HK-2 (cell line): ENCODE measurements at regions not wholly inside any gene's neighbourhood (a gene's known extent, or its start where the extent isn't known, plus 50 kb on each side); places are given as distances from the start of the nearest gene placed in this dataset.
"Not testable (repeated sequence)": the region's sequence is repeated elsewhere in the genome, so short reads cannot be mapped to it uniquely, and the experiment has no call there.

Source experiments
- DNase-seq: peaks from one replicate; pipeline ENCODE4 v3.0.0-alpha.2; 2018; ENCODE audit not compliant: unreplicated experiment

DNA sequence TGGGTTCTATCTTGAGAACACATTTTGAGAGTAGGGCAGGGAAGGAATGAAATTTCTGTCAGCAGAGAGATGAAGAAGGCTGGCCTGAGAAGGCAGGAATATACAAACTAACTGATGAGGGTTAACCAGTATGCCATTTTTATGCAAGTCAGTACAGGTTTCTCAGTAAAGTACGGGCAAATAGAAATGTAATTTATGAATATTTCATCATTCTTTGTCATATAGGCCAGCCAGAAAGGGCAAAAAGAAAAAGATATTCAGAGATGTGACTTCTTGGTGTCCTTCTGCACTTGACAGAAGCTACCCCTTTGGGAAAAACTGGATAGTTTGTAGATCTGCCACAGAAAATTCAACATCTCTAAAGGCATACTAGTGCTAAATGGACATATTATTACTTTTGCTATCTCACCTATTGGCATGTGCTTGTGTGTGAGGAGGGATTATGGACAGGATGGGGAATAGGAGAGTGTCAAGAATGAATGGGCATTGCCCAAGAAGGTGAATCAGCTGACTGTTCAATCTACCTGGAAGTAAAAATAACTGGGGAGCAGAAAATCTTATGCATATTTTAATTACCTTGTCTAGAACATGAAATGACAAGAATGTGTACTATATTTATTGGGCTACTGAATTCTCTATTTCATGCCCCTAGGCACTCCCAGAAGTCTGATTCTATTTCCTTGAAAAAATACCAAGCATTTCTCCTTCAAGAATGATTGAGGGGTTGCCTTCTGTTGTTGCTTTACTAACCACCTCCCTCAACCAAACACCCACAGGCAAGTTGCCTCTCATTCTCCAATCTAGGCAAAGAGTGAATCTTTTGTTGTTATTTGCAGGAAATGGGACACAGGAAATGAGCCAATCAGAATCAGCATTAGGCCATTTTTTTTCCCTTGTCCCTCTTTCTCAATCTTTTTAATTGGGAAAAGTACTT lies 175.1 kb upstream of the SLC38A2 start:
- DNase-seq = no peak

DNA sequence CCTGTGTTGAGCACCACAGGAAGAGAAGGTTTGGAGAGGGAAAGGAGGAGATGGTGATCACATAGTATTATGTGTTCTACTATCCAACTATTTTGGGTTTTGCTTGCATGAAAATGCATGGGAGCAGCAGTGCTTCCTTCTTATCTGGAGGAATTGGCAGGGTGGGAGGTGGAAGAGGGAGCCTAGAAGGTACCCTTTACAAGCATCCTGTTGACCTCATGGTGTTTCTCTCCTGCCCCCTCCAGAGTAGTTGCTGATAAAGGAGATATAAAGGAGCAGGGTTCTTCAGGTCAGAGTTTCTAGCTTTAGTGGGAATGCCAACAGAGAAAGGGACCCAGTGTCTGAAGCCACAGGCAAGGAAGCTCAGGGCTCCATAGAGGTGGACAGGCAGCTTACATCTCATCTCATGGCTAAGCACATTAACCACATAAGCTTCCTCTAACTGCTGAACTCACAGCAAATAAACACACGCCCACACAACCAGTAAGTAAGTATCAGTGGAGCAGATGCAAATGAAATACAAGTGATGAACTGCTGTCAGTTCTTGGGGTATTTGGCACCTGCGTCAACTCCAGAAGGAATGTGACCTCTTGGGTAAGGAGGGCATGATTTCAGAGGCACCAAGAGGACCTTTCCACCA lies 174.2 kb upstream of the SLC38A2 start:
- DNase-seq = no peak

GRCh38 chr12:46543378-46543795 lies 170.8 kb upstream of the SLC38A2 start:
- DNase-seq = not testable (repeated sequence)

DNA sequence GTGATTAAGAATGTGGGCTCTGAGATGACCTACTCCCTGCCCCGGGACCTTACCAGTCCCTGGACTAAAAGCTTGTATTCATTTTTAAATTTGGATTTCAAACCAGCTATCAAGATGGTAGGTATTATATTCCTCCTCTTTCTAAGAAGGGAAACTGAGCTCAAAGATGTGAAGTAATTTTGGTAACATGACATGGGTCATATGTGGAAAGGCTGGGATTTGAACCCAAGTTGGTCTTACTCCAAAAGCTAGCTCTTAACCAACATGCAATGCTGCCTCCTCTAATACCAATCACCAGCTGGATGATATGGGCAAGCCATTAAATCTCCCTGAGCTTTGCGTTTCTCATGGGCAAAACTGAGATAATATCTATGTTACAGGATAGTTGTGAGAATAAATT lies 166.4 kb upstream of the SLC38A2 start:
- no peak for DNase-seq

- no peak for DNase-seq
Observed at GRCh38 chr12:46537387-46537955, 164.9 kb upstream of the SLC38A2 start.

GRCh38 chr12:46536316-46536715 lies 163.7 kb upstream of the SLC38A2 start:
- not testable (repeated sequence) for DNase-seq

GRCh38 chr12:46535907-46536306 lies 163.3 kb upstream of the SLC38A2 start:
- no peak for DNase-seq

DNA sequence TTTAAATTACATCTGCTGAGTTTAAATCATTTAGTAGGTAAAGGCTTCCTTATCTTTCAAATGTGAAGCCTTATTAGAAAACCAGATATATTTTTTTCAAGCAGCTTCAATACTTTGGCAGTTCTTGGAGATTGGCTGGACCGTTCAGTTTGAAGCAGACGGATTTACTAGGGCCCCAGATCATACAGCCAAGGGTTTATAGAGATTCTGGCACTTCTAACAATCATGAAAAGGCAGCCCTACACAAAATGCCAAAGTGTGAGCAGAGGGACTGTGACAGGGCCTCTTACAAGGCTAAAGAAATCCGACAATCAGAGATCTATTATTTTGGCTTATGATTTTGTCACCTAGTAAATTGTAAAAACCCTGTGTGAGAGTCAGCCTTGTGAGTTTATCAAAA lies 162.8 kb upstream of the SLC38A2 start:
- DNase-seq = no peak

- DNase-seq = no peak
Observed at GRCh38 chr12:46534327-46534840, 161.8 kb upstream of the SLC38A2 start.

DNA sequence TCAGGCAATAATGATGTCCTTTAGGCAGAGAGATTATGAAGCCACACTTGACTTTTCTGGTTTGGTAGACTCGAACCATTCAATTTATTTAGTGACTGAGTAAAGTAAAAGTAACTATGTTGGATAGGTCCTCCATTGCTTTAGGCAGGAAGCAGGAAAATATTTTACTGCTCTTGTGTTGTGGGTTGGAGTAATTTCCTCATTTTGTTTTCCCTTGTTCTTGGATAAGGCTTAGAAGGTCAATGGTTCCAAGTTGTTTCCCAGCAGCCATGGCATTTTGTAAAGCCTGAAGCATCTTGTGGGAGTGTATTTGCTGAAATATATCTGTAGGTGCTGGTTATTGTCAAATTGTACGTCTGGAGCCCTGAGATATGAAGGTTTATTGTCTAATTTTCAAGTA lies 161.2 kb upstream of the SLC38A2 start:
- no peak for DNase-seq

DNA sequence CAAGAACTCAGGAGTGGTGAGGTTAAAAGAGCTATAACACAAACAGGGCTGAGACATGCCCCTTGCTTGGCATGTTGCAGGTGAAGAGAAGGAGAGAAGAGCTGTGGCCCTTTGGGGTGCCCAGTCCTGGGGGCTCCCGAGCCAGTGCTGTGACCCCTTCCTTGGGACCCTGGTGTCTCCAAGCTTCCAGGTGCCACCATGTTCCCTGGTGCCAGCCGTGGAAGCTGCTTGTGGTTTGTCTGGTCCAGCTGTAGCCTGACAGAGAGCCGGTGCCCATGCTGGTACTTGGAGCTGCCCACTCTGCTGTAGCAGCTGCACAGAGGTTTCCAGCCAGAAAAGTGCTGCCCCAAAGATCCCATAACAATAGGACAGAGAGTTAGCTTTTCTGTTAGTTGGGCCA lies 159.2 kb upstream of the SLC38A2 start:
- DNase-seq = no peak

DNA sequence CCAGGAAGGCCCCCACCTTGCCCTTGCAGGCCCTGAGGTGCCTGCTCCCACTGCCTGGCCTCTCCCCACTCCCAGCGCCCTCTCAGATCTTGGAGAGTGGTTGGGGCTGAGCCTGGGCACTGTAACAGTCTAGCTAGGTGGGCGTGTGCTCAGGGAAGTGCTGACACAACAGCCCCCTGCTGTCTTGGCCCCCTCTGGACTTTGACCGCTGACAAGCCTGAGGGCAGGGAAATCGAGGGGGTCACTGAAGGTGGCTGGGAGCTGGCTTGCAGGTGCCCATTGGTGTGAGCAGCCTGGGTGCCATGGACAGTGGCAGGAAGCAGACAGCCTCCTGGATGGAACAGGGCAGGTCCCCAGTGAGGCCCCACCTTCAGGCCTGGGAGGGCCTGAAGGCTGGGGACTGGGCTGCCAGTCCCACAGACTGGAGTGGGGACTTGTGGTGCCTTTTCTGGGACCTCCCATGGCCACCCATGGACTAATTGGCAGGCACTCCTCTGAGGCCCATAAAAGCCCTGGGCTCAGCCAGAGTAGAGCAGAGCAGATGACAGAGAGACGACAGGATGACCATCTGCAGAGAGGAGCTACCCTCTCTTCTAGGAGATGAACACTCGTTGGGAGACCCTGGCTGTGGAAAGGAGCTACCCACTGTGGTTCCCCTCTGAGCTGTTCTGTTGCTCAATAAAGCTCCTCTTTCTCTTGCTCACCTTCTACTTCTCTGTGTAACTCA lies 158.6 kb upstream of the SLC38A2 start:
- DNase-seq = no peak

- DNase-seq = no peak
Observed at GRCh38 chr12:46530373-46531056, 157.9 kb upstream of the SLC38A2 start.

- no peak for DNase-seq
Observed at GRCh38 chr12:46526233-46526632, 153.7 kb upstream of the SLC38A2 start.

DNA sequence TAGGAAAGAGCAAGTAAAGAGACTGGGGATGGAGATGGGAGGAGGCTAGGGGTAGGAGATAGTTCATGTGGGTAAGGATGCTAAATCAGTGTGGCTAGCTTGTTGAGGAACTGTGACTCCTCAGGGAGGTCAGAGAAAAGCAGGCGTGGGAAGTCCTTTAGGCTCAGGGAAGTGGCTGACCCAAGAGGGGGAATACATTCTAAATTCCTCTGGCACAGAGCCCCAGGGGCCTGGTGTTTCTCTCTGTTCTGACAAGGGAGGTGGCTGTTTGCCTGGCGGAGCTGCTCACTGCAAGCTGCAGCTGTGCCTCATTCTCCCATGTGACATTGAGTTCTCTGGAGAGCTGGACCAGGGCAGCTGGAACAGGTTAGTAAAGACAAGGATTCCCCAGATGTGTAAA lies 152.2 kb upstream of the SLC38A2 start:
- no peak for DNase-seq

DNA sequence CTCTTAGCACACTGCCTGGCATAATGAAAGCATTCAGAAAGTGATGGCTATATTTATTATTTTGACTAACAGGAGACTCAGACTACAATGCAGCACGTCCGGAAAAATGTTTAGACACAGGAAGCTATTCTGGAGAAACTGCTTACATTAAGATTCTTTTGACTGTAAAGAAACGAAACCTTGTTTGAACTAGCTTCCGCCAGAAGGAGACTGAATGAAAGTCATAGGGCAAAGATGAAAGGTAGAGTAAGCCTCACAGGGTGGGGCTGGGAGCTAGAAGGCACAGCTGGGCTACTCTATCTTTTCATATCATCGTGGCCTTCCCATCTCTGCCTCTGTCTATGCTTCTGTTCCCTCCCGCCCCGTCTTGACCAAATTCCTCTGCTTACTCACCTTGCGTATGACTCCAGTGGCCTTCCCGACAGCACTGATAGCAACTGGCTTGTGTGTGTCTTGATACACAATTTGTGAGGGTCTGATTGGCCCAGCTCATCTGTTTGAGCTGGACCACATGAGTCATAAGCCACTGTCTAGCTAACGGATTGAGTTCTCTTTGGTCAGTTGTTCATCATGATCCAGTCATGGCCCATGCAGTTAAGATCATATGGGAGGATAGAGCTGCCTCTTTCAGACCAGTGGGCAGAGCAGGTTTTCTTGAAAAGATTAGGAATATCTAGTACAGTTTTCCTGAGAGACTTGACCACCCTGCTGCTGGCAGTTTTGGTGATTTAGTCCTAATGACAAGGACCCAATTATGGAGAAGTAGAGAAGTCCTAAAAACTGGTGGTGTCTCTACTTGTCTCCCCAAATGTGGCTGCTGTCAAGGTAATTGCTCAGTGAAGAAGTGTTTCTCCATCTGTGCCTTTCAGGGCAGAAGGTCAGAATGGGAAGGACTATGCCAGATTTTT lies 151.5 kb upstream of the SLC38A2 start:
- peak; percentile 72 for DNase-seq

- no peak for DNase-seq
Observed at GRCh38 chr12:46523446-46523845, 150.9 kb upstream of the SLC38A2 start.

GRCh38 chr12:46522071-46522470 lies 149.5 kb upstream of the SLC38A2 start:
- DNase-seq = no peak

GRCh38 chr12:46521145-46521544 lies 148.6 kb upstream of the SLC38A2 start:
- no peak for DNase-seq

DNA sequence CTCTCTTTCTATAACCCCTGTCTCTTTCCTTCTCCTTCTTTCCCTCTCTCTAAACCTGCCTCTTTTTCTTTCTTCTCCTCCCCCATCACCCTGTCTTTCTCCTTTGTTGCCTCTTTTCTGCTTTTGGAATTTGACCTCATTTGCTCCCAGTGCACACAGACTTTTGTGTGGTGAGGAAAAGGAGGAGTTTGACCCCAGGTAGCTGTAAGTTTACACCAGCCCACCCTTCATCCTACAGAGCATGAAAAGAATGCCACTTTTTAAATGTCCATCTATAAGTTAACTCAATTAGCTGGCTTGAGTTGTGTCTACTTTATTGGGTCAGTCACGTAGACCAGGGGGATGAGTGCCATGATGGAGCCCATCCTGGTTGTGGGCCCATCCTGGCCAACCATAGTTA lies 146.8 kb upstream of the SLC38A2 start:
- DNase-seq = no peak
